Activated CD4-positive, alpha-beta T cell treated with anti-CD3 and anti-CD28 coated beads, Interleukin-2, amount 50 U/mL, for 4 hours (primary cell): ENCODE measurements at regions not wholly inside any gene's neighbourhood (a gene's known extent, or its start where the extent isn't known, plus 50 kb on each side); places are given as distances from the start of the nearest gene placed in this dataset.
A peak's percentile ranks its signal among the peaks of the same experiment; 100 is the strongest.
"Not testable (repeated sequence)": the region's sequence is repeated elsewhere in the genome, so short reads cannot be mapped to it uniquely, and the experiment has no call there.

Experiments
- DNase-seq, 2 experiments: peaks; one replicate each; pipeline ENCODE4 v3.0.0-alpha.2; 2020

DNA sequence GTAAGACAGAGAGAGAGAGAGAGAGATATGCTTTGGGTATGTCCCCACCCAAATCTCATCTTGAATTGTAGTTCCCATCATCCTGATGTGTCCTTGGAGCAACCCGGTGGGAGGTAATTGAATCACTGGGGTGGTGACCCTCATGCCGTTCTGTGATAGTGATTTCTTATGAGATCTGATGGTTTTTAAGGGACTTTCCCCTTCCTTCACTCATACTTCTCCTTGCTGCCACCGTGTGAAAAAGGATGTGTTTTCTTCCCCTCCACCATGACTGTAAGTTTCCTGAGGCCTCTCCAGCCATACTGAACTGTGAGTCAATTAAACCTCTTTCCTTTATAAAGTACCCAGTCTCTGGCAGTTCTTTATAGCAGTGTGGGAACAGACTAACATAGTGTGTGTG, 60.3 kb downstream of the EOMES start:
- DNase-seq: no peak

- DNase-seq: peak; percentile 27 to 38
Measured at GRCh38 chr3:27659279-27660021, 62.7 kb downstream of the EOMES start.

- DNase-seq: no peak
Measured at GRCh38 chr3:27658741-27659140, 63.4 kb downstream of the EOMES start.

DNA sequence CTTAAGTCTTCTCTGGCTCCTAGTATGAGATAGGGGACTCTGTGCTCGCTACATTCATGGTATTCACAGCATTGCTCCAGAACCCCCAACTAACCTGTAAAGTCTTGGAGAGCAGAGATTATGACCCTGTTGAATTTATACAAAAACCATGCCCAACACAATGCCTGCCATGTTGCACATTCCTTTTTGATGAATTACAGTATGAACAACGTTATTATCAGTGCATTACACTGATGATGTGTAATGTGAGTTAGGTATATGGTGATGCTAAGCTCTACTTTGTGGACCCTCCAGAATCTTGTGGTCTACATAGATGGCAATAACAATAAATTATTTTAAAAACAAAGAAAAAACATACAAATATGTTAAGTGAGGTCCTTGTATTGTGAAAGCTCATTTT, 64.3 kb downstream of the EOMES start:
- DNase-seq: no peak

DNA sequence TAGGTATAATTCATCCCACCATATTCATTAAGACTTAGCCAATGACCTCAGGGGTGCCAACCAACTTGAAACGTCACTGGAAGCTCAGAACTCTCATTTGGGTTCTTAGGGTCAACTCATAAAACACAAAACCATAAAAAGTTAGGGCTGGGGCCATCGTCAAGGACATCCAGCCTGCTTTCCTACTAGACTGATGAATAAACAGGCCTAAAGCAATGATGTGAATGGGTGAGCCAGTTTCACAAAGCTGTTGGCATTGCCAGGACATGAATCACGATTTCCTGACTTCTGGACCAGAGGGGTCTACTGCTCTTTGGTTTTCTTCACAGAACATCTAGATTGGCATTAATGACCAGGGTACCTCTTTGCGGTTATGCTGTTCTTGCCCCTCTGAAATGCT, 64.7 kb downstream of the EOMES start:
- DNase-seq: no peak

- DNase-seq: no peak
Measured at GRCh38 chr3:27656790-27657189, 65.3 kb downstream of the EOMES start.

DNA sequence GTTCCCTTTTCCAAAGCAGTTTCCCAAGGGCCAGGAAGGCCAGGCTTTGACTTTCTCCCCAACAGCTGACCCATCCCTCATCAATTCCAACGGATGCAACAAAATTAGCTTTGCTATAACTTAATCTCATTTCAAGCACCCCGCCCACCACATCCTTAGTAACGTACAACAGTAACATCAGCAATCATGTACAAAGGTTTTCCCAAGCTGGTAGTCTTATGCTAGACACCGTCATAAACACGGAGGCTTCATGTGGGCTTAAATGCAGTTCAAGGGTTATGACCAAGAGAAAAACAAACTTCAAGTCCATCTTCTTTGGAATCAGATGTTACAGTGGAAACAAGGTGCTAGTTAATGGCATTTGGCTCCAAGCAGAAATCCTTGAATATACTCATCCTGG, 66.6 kb downstream of the EOMES start:
- no peak for DNase-seq

GRCh38 chr3:27653803-27654558, 68.1 kb downstream of the EOMES start:
- DNase-seq: no peak

GRCh38 chr3:27649277-27649676, 72.8 kb downstream of the EOMES start:
- no peak for DNase-seq

DNA sequence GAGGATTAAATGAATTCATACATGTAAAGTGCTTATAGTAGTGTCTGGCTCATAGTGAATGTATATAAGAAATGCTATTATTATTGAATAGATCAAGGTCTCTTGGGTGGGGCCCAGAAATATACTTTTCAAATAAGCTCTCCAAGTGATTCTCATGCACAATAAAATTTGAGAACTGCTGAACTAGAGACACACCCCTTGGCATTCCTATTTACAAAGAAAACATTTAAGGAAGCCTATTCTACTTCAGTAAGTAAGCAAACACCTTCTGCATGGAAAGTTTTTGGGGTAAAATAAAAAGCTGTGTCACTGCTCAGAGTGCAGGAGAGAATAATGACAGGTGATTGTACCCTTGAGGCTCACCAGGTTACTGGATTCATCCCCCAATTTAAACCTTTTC, 75.2 kb downstream of the EOMES start:
- no peak for DNase-seq

- DNase-seq: no peak
Measured at GRCh38 chr3:27644941-27645340, 77.2 kb downstream of the EOMES start.

DNA sequence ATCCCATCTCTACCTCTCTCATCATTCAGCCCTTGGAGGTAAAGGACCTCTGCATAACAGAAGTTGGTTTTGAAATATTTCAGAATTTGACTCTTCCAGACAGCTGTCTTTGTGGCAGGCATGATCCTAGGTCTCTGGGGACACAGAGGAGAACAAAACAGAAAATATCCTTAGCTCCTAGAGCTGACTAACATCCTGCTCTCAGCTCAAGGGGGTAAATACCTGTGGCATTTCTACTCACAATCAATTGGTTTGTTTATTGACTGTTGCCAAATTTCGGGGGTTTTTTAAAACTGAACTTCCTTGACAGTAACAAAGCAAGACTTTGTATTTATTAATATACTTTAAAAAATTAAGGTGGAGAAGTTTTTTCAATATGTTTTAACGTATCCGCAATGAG, 78.8 kb downstream of the EOMES start:
- no peak for DNase-seq

GRCh38 chr3:27642796-27643195, 79.3 kb downstream of the EOMES start:
- no peak for DNase-seq

DNA sequence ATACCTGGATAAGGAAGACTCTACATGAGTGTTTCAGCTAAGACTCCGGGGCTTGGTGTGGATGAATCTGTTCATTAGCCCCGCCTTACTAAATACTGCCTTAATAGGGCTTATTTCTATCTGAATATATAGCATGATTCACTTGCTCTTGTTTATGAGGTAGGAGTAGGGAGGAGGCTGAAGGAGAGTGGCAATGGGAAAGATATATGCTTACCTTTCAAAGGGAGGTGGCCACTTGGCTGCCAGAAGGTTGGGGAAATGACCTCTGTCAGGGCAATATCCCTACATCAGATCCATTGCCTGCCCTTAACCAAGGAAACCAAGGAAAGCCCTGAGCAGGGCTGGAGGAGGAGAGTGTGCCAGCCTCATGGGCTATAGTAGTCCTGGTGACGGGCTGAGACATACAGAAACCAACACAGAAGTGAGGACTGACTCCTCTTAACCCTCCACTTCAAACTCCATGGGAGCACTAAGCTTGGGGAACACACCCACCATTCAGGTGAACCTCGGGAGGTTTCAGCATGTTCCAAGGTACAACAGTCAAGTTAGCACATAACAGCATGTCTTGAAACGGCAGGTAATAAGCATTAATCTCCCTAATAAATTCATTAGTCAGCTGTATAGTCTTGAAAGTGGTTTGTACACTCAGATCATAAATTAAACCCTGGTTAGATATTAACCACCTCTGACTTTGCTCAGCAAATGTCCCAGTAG, 80.1 kb downstream of the EOMES start:
- DNase-seq: no peak

- DNase-seq: no peak
Measured at GRCh38 chr3:27641271-27641800, 80.8 kb downstream of the EOMES start.

DNA sequence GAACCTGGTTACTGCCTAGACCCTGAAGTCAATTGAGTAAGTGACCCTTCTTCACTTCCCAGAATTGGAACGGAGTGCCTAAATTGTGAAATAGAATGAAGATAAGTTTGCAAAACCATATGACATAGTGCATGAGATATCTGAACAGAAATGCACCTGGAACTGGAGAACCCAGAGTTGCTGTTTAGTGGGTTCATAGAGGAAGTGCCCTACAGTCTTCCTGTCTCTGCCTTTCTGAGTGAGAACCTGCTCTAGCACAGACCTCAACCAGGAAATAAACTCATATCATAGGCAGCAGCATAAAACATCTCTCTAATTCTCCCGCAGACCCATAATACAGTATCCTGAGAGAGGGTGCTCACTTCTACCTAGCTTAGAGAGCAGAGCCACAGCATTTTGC, 82.9 kb downstream of the EOMES start:
- no peak for DNase-seq

DNA sequence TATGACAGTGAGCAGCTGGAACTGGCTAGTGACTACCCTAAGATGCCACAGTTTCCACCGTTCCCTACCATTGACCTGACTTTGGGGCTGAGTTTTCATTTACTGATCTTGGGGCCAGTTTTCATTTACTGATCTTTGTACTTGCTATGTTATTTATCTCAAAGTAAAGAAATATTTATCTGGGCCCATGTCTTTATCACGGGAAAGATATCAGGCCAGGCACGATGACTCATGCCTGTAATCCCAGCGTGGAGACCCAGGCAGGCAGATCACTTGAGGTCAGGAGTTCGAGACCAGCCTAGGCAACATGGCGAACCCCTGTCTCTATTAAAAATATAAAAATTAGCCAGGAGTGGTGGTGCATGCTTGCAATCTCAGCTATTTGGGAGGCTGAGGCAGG, 83.5 kb downstream of the EOMES start:
- no peak for DNase-seq

DNA sequence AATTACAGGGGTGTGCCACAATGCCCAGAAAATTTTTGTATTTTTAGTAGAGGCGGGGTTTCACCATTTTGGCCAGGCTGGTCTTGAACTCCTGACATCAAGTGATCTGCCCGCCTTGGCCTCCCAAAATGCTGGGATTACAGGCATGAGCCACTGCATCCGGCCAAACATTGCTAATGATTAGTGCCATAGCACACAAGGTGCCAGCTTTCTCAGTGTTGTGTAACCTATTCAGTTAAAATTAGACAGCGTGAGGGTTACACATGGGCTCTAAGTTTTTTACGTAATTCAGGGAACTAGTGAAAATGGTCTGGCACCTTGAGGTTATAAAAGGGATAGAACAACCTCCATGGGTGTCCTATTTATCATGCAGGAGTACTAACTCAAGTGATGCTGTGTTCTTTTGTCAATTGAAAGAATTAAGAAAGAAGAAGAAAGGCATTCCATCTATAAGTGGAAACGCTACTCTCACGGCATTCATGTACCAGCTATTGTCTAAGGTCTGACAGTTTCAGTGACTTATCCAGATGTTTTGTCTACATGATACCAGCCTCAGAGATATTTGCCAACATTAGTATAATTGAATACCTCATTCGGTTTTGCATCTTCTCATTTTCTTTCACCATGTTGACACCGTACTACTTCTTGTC, 84.7 kb downstream of the EOMES start:
- no peak for DNase-seq

DNA sequence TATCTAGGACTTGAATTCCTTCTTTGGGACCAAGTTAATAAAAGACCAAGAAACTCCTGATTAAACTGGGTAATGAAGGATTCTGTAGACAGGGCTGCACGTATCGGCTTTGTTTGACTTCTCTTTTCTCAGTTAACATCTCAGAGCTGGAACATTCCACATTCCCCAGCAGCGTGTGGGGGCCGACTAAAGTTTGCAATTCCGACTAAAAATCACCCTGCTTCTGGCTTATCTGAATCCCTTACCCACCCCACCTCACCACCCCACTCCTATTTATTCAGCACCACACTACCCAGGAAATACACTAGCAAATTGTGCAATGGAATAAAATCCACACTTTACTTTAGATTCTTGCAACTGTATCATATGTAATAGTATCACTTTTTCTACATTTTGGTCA, 87.1 kb downstream of the EOMES start:
- not testable (repeated sequence) for DNase-seq

DNA sequence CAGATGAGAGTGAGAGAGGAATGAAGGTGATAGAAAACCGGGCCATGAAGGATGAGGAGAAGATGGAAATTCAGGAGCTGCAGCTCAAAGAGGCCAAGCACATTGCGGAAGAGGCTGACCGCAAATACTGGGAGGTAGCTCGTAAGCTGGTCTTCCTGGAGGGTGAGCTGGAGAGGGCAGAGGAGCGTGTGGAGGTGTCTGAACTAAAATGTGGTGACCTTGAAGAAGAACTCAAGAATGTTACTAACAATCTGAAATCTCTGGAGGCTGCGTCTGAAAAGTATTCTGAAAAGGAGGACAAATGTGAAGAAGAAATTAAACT, 88.9 kb downstream of the EOMES start:
- no peak for DNase-seq

DNA sequence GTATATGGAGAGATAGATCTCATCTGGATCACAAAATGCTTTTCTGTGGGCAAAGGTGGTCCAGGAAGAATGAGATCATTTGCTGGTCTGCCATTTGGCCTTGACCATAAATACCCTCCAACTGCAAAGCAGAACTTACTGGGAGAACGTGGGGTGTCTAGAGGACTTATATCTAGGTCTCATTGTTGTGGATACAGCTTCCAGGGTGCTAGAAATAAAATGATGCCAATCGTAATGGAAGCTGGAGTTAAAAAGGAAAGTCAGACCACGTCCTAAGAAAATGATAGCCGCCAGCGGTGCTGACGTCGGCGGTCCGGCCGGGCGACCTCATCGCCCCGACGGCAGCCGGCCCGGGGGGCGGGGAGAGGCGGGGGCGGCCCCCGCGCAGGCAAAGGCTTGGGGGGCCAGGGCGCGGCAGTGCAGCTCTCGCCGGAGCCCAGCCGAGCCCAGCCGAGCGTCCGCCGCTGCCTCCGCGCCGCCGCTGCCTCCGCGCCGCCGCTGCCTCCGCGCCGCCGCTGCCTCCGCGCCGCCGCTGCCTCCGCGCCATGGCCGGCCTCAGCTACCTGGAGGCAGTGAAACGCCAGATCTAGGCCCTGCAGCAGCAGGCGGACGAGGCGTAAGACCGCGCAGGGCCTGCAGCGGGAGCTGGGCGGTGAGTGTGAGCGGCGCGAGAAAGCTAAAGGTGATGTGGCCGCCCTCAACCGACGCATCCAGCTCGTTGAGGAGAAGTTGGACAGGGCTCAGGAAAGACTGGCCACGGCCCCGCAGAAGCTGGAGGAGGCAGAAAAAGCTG, 89.5 kb downstream of the EOMES start:
- DNase-seq: peak; percentile 12 to 25

DNA sequence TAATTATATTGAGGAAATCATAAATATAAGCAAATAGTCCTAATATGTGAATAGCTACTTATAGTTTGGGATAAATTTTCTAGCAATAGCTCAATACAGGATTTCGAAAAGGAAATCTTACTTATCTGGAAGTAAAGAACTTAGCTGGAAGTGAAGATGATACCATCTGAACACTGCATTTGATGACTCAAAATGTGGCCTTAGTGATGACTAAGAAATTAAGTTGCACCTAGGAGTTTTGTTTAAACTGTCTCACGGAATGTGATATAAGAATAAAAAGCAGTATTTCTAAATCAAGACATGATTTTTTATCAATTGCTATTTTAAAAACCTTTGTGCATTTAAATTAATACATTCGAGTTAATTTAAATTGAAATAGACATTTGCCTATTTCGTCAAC, 91.2 kb downstream of the EOMES start:
- DNase-seq: no peak

DNA sequence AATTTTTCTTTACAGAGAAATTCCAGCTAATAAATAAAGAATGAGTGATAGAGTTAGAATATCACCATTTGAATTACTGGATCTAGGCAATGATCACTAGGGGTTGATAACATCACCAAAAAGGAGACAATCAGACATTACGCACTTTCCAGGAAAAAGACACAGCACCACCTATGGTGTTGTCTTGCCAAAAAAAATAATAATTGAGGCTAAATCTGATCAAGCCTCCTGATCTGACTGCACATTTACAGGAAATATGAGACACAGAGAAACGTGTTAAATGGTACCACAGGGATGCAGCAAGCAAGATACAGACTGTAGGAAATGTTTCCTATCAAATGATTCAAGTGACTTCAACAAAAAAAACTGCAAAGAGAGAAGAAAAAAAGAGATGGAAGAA, 92.8 kb downstream of the EOMES start:
- no peak for DNase-seq
